GM12878 (cell line): ENCODE measurements at regions not wholly inside any gene's neighbourhood (a gene's known extent, or its start where the extent isn't known, plus 50 kb on each side); places are given as distances from the start of the nearest gene placed in this dataset.

Experiments used
- ATAC-seq: fragments of 200-7000 bp; cut with Tn5 transposase; 3 replicates; pipeline ENCODE4 v1.9.1; 2020; ENCODE audit warnings: mild to moderate bottlenecking, moderate library complexity
- BruUV-seq: library from RNA; stranded (reverse); fragments of 400-500 nt; replicated peaks from 2 replicates; lab custom pipeline; 2021; lab: Mats Ljungman, UMichigan
- CTCF ChIA-PET: fragments of 300-600 bp; sonication (Branson Sonifier 250); formaldehyde crosslinking; extraction: SDS; loops from one replicate; lab custom pipeline; 2021; ENCODE audit warnings: inconsistent platforms; lab: Yijun Ruan, JAX
- POLR2A ChIA-PET: fragments of 350-600 bp; formaldehyde crosslinking; extraction: SDS; loops from one replicate; lab custom pipeline; 2021; ENCODE audit warnings: inconsistent platforms; lab: Charles Lee
- RAD21 ChIA-PET: fragments of 300-600 bp; sonication (Branson Sonifier 250); formaldehyde crosslinking; loops from one replicate; lab custom pipeline; 2023; ENCODE audit warnings: antibody characterized with exemption; ENCODE audit not compliant: unreplicated experiment; lab: Charles Lee
- SMC1A ChIA-PET: fragments of 300-600 bp; sonication (Branson Sonifier 250); formaldehyde crosslinking; loops from one replicate; lab custom pipeline; 2023; ENCODE audit not compliant: unreplicated experiment, uncharacterized antibody; lab: Charles Lee
- DNase-seq: peaks from one replicate; pipeline ENCODE4 v3.0.0-alpha.2; 2011; ENCODE audit warnings: low read depth, low spot score
- FAIRE-seq: peaks from 3 replicates; lab custom pipeline; 2011; peaks lifted over from hg19 to GRCh38; lab: Jason Lieb, UNC
- H2AFZ ChIP-seq: 2 replicates; pipeline ENCODE4 v1.6.0; 2011; ENCODE audit warnings: low read depth, low read length, control low read depth; ENCODE audit not compliant: control insufficient read depth
- H3K27ac ChIP-seq: 2 replicates; pipeline ENCODE4 v1.5.1; 2011; ENCODE audit warnings: control low read depth; ENCODE audit not compliant: control insufficient read depth, insufficient read depth
- H3K27me3 ChIP-seq, 2 experiments: replicated peaks in 1 of 2; 2 replicates each; pipeline versions ENCODE4 v1.6.0 to v1.6.1; 2011; ENCODE audit warnings: low read length in 1 of 2; ENCODE audit not compliant: control insufficient read depth in 2 of 2, insufficient read depth in 2 of 2
- H3K36me3 ChIP-seq, 2 experiments: 2 replicates each; pipeline ENCODE4 v1.5.1; 2011; ENCODE audit warnings: low read length in 1 of 2; ENCODE audit not compliant: control insufficient read depth in 2 of 2, insufficient read depth in 2 of 2
- H3K4me1 ChIP-seq: 2 replicates; pipeline ENCODE4 v1.6.1; 2011; ENCODE audit warnings: mild to moderate bottlenecking, low read length, moderate library complexity, mixed read lengths; ENCODE audit not compliant: control insufficient read depth, insufficient read depth
- H3K4me2 ChIP-seq: 2 replicates; pipeline ENCODE4 v1.6.0; 2011; ENCODE audit warnings: control low read depth; ENCODE audit not compliant: control insufficient read depth, insufficient read depth
- H3K4me3 ChIP-seq: fragments of 200-600 bp; sonication (generic); 2 replicates; pipeline ENCODE4 v1.5.1; 2016
- H3K79me2 ChIP-seq: 2 replicates; pipeline ENCODE4 v1.6.0; 2011; ENCODE audit warnings: low read length; ENCODE audit not compliant: control insufficient read depth, insufficient read depth
- H3K9ac ChIP-seq: 2 replicates; pipeline ENCODE4 v1.8.0; 2011; ENCODE audit warnings: low read length, control low read depth, mixed read lengths; ENCODE audit not compliant: control insufficient read depth, insufficient read depth
- H3K9me3 ChIP-seq: replicated peaks from 3 replicates; pipeline ENCODE4 v1.5.1; 2011; ENCODE audit warnings: mild to moderate bottlenecking, low read length; ENCODE audit not compliant: control insufficient read depth, insufficient read depth
- H4K20me1 ChIP-seq: 2 replicates; pipeline ENCODE4 v1.6.0; 2011; ENCODE audit not compliant: control insufficient read depth, insufficient read depth
- BCL11A ChIP-seq: IDR thresholded peaks from 2 replicates; pipeline ENCODE4 v1.6.1; 2011; ENCODE audit warnings: low read depth, low read length
- KAT2A ChIP-seq: conservative IDR thresholded peaks from 2 replicates; pipeline ENCODE4 v1.6.1; 2011; ENCODE audit warnings: low read depth, low read length; ENCODE audit not compliant: control insufficient read depth
- MXI1 ChIP-seq: fragments of 150-350 bp; IDR thresholded peaks from 2 replicates; pipeline ENCODE4 v1.6.1; 2011; ENCODE audit warnings: low read depth, mild to moderate bottlenecking, inconsistent platforms, low read length, improper control_type of control experiment
- NR2F1 ChIP-seq: fragments of 450-650 bp; conservative IDR thresholded peaks from 2 replicates; pipeline ENCODE4 v1.6.1; 2017; ENCODE audit warnings: mild to moderate bottlenecking
- SMARCA5 ChIP-seq: fragments of 450-650 bp; IDR thresholded peaks from 2 replicates; pipeline ENCODE4 v1.6.1; 2017; ENCODE audit warnings: mild to moderate bottlenecking
- ZNF24 ChIP-seq: fragments of 450-650 bp; IDR thresholded peaks from 2 replicates; pipeline ENCODE4 v1.6.1; 2017; ENCODE audit warnings: antibody characterized with exemption, mild to moderate bottlenecking
- ZSCAN29 ChIP-seq: fragments of 450-650 bp; IDR thresholded peaks from 2 replicates; pipeline ENCODE4 v1.6.1; 2017; ENCODE audit warnings: mild to moderate bottlenecking, moderate library complexity
- WGBS: methylation state at CpG from one replicate; pipeline ENCODE4 v1.1.6; 2016; ENCODE audit warnings: low lambda C conversion rate; ENCODE audit not compliant: insufficient replicate concordance, insufficient coverage; ENCODE audit errors: missing lambda C conversion rate; 5-methylcytosine and 5-hydroxymethylcytosine counted together
- in situ Hi-C: fragments of 300-500 bp; cut with MboI; formaldehyde crosslinking; loops from 9 replicates; pipeline ENCODE4 v1.14.3; 2018; ENCODE audit warnings: mixed read lengths
- intact Hi-C: fragments of 100-400 bp; cut with micrococcal nuclease; formaldehyde crosslinking; loops from one replicate; pipeline ENCODE4 v1.14.2; 2022; ENCODE audit not compliant: unreplicated experiment

DNA sequence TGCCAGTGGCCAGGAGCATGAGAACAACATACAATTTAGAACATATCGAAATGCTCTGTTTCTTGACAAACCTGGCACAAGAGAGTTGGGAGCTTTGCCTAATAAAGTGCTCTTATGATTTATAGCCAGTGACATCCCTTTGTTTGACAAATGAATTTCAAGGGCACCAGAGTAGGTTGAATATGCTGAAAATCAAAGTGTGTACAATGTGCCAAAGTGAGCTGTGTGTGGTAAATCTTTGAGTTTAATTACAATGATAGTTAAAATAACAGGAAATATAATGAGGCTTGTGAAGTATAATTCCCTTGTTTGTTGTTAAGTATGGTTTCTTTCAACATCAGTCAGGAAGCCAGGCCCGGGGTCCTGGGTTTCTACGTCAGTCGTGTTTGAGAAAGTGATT, 211.9 kb downstream of the EBLN2 start:
- POLR2A ChIA-PET, result no interaction called here
- RAD21 ChIA-PET, result no interaction called here
- TF ChIP-seq ZNF24, result no peak

DNA sequence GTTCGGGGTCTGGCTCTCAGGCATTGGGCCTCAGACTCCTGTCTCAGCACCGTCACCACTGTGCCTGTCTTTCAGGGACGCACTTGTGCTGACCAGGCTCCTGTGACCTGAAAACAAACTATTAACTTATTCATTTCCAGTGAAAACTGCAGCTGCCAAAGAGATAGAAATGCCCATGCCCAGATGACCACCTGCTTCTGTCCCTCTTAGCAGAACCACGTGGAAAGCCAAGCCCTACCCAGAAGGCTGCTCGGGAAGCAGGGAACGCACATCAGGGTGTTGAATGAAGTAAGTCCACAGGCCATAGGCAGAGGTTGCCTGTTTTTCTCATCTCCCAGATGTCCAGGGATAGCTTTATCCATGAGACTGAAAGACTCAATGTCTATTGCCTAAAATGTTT, 219.3 kb downstream of the EBLN2 start:
- H3K4me2 ChIP-seq, result no peak overlapping the region
- intact Hi-C loops, result no loop called here
- no peaks in the 10 kb centered on the region for H3K36me3 ChIP-seq
- in situ Hi-C loops, result no loop called here
- H3K4me3 ChIP-seq, result no peak overlapping the region
- H4K20me1 ChIP-seq, result no peaks in the 10 kb centered on the region
- ATAC-seq, result no peak
- no peak overlapping the region for H3K9ac ChIP-seq
- POLR2A ChIA-PET, result no interaction called here
- H3K4me1 ChIP-seq, result no peaks in the 10 kb centered on the region
- SMC1A ChIA-PET, result no interaction called here
- TF ChIP-seq MXI1 (no peak), SMARCA5 (no peak), KAT2A (no peak), BCL11A (no peak), NR2F1 (no peak), ZSCAN29 (no peak)
- TF ChIP-seq, all 136 proteins: peak for 0
- H3K9me3 ChIP-seq, result no peaks in the 10 kb centered on the region
- no TSS peak for BruUV-seq
- no peak for FAIRE-seq
- H2AFZ ChIP-seq, result no peak overlapping the region
- RAD21 ChIA-PET, result no interaction called here
- 19% methylated on average over 6 of the region's 6 CpGs for WGBS
- peaks cover 0 to 2% of the 10 kb centered on the region in 2 experiments; a peak in 1 of 4 replicates for H3K27me3 ChIP-seq
- no peak for DNase-seq
- H3K79me2 ChIP-seq, result no peaks in the 10 kb centered on the region
- H3K27ac ChIP-seq, result no peak overlapping the region
- CTCF ChIA-PET, result interaction anchor here (0.5 kb wide), 1 partner anchor 54 kb away, joined by 3 read pairs; no protein-coding TSS in a partner anchor

More for the DNA sequence above, 211.9 kb downstream of the EBLN2 start:
- Histone ChIP-seq H3K4me1 (no peaks in the 10 kb centered on the region), H3K27ac (no peak overlapping the region), H3K27me3 (no peaks in the 10 kb centered on the region; a peak in 1 of 4 replicates), H3K36me3 (no peaks in the 10 kb centered on the region), H3K9ac (no peak overlapping the region), H3K79me2 (no peaks in the 10 kb centered on the region), H2AFZ (no peak overlapping the region), H3K9me3 (no peaks in the 10 kb centered on the region), H4K20me1 (no peaks in the 10 kb centered on the region), H3K4me2 (no peak overlapping the region), H3K4me3 (no peak overlapping the region)
- FAIRE-seq, result no peak
- in situ Hi-C loops, result no loop called here
- intact Hi-C loops, result no loop called here
- no peak for ATAC-seq
- BruUV-seq, result no TSS peak
- WGBS, result 33% methylated on average over 4 of the region's 4 CpGs
- no peak for DNase-seq
- CTCF ChIA-PET, result no interaction called here
- SMC1A ChIA-PET, result no interaction called here
